ENCODE measurements at regions not wholly inside any gene's neighbourhood (a gene's known extent, or its start where the extent isn't known, plus 50 kb on each side); places are given as distances from the start of the nearest gene placed in this dataset.

DNA sequence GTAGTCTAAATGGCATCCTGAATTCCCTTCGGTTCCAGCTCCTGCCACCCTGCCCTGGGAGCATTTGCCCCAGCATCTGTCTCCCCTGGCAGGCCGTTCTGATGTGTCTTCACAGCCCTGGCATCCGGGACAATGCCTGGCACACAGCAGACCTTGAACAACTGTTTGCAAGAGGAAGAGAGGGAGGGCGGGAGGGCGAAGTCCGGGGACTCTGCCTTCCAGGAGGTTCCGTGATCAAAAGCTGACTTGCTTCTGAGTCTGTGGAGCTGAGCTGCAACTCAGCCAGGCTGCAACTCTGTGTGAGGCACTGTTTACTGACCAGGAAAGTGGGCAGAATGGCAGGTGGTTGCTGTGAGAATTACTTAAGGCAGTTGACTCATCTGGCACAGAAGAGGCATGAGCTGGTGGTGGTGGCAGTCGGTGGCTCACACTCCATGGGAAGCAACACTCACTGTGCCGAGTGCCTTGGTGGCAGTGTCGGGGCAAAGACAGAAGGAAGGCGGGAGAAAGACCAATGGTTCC lies 61.1 kb upstream of the DLK1 start:
- H3K27ac ChIP-seq (ENCODE audit: low read length), result no peak overlapping the region
- TF ChIP-seq EZH2 (optimal IDR thresholded peaks at IDR 0.05; ENCODE audit: low read depth, low read length), result no peak
- TF ChIP-seq, protein P1, sequence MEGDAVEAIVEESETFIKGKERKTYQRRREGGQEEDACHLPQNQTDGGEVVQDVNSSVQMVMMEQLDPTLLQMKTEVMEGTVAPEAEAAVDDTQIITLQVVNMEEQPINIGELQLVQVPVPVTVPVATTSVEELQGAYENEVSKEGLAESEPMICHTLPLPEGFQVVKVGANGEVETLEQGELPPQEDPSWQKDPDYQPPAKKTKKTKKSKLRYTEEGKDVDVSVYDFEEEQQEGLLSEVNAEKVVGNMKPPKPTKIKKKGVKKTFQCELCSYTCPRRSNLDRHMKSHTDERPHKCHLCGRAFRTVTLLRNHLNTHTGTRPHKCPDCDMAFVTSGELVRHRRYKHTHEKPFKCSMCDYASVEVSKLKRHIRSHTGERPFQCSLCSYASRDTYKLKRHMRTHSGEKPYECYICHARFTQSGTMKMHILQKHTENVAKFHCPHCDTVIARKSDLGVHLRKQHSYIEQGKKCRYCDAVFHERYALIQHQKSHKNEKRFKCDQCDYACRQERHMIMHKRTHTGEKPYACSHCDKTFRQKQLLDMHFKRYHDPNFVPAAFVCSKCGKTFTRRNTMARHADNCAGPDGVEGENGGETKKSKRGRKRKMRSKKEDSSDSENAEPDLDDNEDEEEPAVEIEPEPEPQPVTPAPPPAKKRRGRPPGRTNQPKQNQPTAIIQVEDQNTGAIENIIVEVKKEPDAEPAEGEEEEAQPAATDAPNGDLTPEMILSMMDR (IDR thresholded peaks at IDR 0.05; ENCODE audit: low read length), result no peak
- TF ChIP-seq EZH2phosphoT487 (IDR thresholded peaks at IDR 0.05; ENCODE audit: low read length), result no peak

DNA sequence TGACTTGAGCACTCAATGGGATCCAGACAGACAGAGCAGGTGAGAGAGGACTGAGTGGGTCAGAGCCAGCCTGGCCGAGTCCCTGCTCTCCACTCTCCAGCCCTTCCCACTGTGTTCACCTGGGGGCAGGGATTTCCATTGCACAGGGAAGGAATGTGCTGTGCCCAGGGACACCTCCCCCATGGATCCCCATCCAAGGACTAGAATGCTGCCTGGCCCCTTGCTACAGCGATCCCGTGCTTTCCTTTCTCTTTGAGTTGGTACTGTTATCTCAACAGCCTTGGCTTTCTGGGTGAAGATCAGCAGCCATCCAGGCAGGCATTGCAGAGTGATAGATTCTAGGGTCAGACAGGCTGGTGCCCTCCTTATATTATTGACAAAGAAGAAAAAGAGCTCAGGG lies 60.3 kb upstream of the DLK1 start:
- TF ChIP-seq EZH2 (optimal IDR thresholded peaks at IDR 0.05; ENCODE audit: low read depth, low read length), result no peak

More for the DNA sequence above, 61.1 kb upstream of the DLK1 start:
- Histone ChIP-seq H3K9me2 (replicated peaks; ENCODE audit: insufficient read depth, low read length) (no peaks in the 10 kb centered on the region), H3K79me2 (ENCODE audit: low read length) (no peaks in the 10 kb centered on the region), H3K9me3 (replicated peaks; ENCODE audit: insufficient read depth, low read length) (no peaks in the 10 kb centered on the region), H3F3A (ENCODE audit: insufficient read depth, low read length) (no peaks in the 10 kb centered on the region), H3K4me3 (ENCODE audit: low read length) (no peak overlapping the region), H3K36me3 (replicated peaks; ENCODE audit: insufficient read depth, low read length) (no peaks in the 10 kb centered on the region), H3K4me1 (ENCODE audit: low read length) (no peaks in the 10 kb centered on the region), H3K27me3 (replicated peaks; ENCODE audit: insufficient read depth, low read length) (peaks cover 26% of the 10 kb centered on the region), H2AFZ (ENCODE audit: low read length) (no peak overlapping the region), H4K20me1 (ENCODE audit: insufficient read depth, low read length) (no peaks in the 10 kb centered on the region), H3K9ac (ENCODE audit: low read length) (no peak overlapping the region), H3K4me2 (ENCODE audit: low read depth, low read length) (no peak overlapping the region)
- DNase-seq, result no peak

DNA sequence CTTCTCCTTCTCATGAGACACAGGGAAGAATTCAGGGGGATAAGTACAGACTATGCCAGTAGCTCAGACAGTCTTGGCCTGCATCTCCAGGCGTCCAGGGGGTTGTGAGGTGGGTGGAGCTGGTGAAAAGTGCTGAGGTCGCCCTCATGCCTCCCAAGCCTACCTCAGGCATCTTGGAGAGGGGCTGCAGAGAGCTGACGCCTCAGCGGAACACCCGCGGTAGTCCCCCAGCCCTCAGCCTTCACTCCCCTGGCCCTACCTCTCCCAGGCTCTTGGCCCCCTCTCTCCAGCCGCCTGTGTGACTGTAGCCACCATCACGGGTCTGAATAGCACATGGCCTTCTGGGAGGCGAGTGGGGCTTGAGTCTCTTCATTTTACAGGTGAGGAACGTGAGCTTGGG lies 59.8 kb upstream of the DLK1 start:
- Histone ChIP-seq H3K4me3 (ENCODE audit: low read length) (no peak overlapping the region), H3K9me2 (replicated peaks; ENCODE audit: insufficient read depth, low read length) (no peaks in the 10 kb centered on the region), H3K9me3 (replicated peaks; ENCODE audit: insufficient read depth, low read length) (no peaks in the 10 kb centered on the region), H3K27ac (ENCODE audit: low read length) (no peak overlapping the region), H3K9ac (ENCODE audit: low read length) (no peak overlapping the region), H3K4me2 (ENCODE audit: low read depth, low read length) (no peak overlapping the region), H3F3A (ENCODE audit: insufficient read depth, low read length) (no peaks in the 10 kb centered on the region), H3K4me1 (ENCODE audit: low read length) (no peaks in the 10 kb centered on the region), H3K79me2 (ENCODE audit: low read length) (no peaks in the 10 kb centered on the region), H4K20me1 (ENCODE audit: insufficient read depth, low read length) (no peaks in the 10 kb centered on the region), H3K27me3 (replicated peaks; ENCODE audit: insufficient read depth, low read length) (peaks cover 38% of the 10 kb centered on the region), H2AFZ (ENCODE audit: low read length) (no peak overlapping the region), H3K36me3 (replicated peaks; ENCODE audit: insufficient read depth, low read length) (no peaks in the 10 kb centered on the region)
- DNase-seq, result no peak
- TF ChIP-seq EZH2 (optimal IDR thresholded peaks at IDR 0.05; ENCODE audit: low read depth, low read length), result no peak
- no peak for TF ChIP-seq EZH2phosphoT487 (IDR thresholded peaks at IDR 0.05; ENCODE audit: low read length)
- TF ChIP-seq, protein P1 (IDR thresholded peaks at IDR 0.05; ENCODE audit: low read length), result no peak

More for the DNA sequence above, 60.3 kb upstream of the DLK1 start:
- no peak for DNase-seq
- Histone ChIP-seq H3K4me1 (ENCODE audit: low read length) (no peaks in the 10 kb centered on the region), H4K20me1 (ENCODE audit: insufficient read depth, low read length) (no peaks in the 10 kb centered on the region), H3K27ac (ENCODE audit: low read length) (no peak overlapping the region), H3K9me2 (replicated peaks; ENCODE audit: insufficient read depth, low read length) (no peaks in the 10 kb centered on the region), H3K27me3 (replicated peaks; ENCODE audit: insufficient read depth, low read length) (peaks cover 34% of the 10 kb centered on the region), H3K9me3 (replicated peaks; ENCODE audit: insufficient read depth, low read length) (no peaks in the 10 kb centered on the region), H3K9ac (ENCODE audit: low read length) (no peak overlapping the region), H2AFZ (ENCODE audit: low read length) (no peak overlapping the region), H3K4me2 (ENCODE audit: low read depth, low read length) (no peak overlapping the region), H3F3A (ENCODE audit: insufficient read depth, low read length) (no peaks in the 10 kb centered on the region), H3K4me3 (ENCODE audit: low read length) (no peak overlapping the region), H3K79me2 (ENCODE audit: low read length) (no peaks in the 10 kb centered on the region), H3K36me3 (replicated peaks; ENCODE audit: insufficient read depth, low read length) (no peaks in the 10 kb centered on the region)

DNA sequence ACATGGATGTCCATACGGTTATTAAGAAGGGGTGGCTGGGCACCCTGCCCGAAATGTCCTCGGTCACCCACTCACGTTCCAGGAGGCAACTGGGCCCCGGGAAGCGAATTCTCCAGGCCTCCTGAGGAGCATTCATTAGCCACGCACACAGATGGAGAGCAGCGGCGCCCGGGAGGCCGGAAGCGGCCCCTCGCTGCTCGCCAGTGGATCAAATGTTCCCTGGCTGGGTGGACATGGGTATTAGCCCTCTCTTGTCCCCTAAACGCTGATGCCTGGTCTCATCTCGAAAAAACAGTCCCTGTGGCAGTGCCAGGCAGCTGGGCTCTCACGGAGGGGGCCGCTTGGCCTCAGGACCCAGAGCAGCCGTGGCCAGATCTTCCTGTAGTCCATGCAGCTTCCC lies 59.0 kb upstream of the DLK1 start:
- no peaks in the 10 kb centered on the region for H4K20me1 ChIP-seq (ENCODE audit: insufficient read depth, low read length)
- peaks cover 45% of the 10 kb centered on the region for H3K27me3 ChIP-seq (replicated peaks; ENCODE audit: insufficient read depth, low read length)
- no peaks in the 10 kb centered on the region for H3K9me3 ChIP-seq (replicated peaks; ENCODE audit: insufficient read depth, low read length)
- no peaks in the 10 kb centered on the region for H3K36me3 ChIP-seq (replicated peaks; ENCODE audit: insufficient read depth, low read length)
- no peaks in the 10 kb centered on the region for H3K4me1 ChIP-seq (ENCODE audit: low read length)
- no peak for TF ChIP-seq EZH2 (optimal IDR thresholded peaks at IDR 0.05; ENCODE audit: low read depth, low read length)
- TF ChIP-seq EZH2phosphoT487 (IDR thresholded peaks at IDR 0.05; ENCODE audit: low read length), result no peak
- TF ChIP-seq, protein P1 (IDR thresholded peaks at IDR 0.05; ENCODE audit: low read length), result no peak
- no peaks in the 10 kb centered on the region for H3K9me2 ChIP-seq (replicated peaks; ENCODE audit: insufficient read depth, low read length)
- no peaks in the 10 kb centered on the region for H3F3A ChIP-seq (ENCODE audit: insufficient read depth, low read length)
- H3K4me2 ChIP-seq (ENCODE audit: low read depth, low read length), result no peak overlapping the region
- no peak for DNase-seq
- H3K79me2 ChIP-seq (ENCODE audit: low read length), result no peaks in the 10 kb centered on the region
- no peak overlapping the region for H3K4me3 ChIP-seq (ENCODE audit: low read length)
- H3K27ac ChIP-seq (ENCODE audit: low read length), result no peak overlapping the region
- H2AFZ ChIP-seq (ENCODE audit: low read length), result no peak overlapping the region
- no peak overlapping the region for H3K9ac ChIP-seq (ENCODE audit: low read length)
